ENCODE measurements at regions not wholly inside any gene's neighbourhood (a gene's known extent, or its start where the extent isn't known, plus 50 kb on each side); places are given as distances from the start of the nearest gene placed in this dataset.

DNA sequence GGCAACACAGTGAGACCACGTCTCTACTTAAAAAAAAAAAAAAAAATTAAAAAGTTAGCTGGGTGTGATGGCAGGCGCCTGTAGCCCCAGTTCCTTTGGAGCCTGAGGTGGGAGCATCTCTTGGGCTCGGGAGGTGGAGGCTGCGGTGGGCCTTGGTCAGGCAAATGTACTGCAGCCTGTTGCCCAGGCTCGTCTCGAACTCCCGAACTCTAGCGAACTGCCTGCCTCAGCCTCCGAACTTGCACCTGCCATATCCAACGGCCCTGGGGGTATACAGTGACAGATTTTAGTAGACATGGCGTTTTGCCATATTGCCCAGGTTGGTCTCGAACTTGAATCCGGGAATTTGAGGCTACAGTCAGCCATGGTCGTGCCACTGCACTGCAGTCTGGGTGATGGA, 195.4 kb downstream of the ALG10 start:
- DNase-seq (ENCODE audit: low spot score) (no peak), FAIRE-seq (no peak), ATAC-seq (no peak)
- H3K36me3 ChIP-seq (replicated peaks in 1 of 2; ENCODE audit: control insufficient read depth in 1 of 2, insufficient read depth in 2 of 2, low read length in 2 of 2) = no peaks in the 10 kb centered on the region
- H3K9ac ChIP-seq (ENCODE audit: insufficient read depth, low read depth, low read length) = no peak overlapping the region
- H3K27ac ChIP-seq (ENCODE audit: extremely low read length, insufficient read depth, low read length) = no peak overlapping the region
- ChIA-PET POLR2A (no interaction called here), CTCF (ENCODE audit: low intra/inter-chr PET ratio, low total read pairs) (interaction anchor here (1.9 to 2.2 kb wide), 2 partner anchors 95 to 178 kb away, joined by 18 to 29 read pairs; no protein-coding TSS in a partner anchor)
- no peaks in the 10 kb centered on the region; a peak in 2 of 5 replicates for H3K27me3 ChIP-seq (ENCODE audit: control insufficient read depth in 1 of 2, insufficient read depth in 2 of 2, low read length in 2 of 2)
- intact Hi-C loops (cut with micrococcal nuclease; ENCODE audit: unreplicated experiment) (loop anchor here (1.0 kb wide), 2 partner anchors 94 to 179 kb away; no protein-coding TSS in a partner anchor), in situ Hi-C loops (cut with HindIII; ENCODE audit: extremely low pct_ligation_motif_present, low pct_unique_long_range_greater_than_20kb) (loop anchor here (5.0 to 25.0 kb wide), 3 partner anchors 95 to 1280 kb away; no protein-coding TSS in a partner anchor)
- no peak overlapping the region for H2AFZ ChIP-seq (ENCODE audit: low read length)
- no peaks in the 10 kb centered on the region for H3K4me1 ChIP-seq (ENCODE audit: insufficient read depth, low read length)
- H3K4me3 ChIP-seq (replicated peaks in 1 of 3; ENCODE audit: insufficient read depth in 1 of 3, low read depth in 2 of 3, low read length in 3 of 3) = no peak overlapping the region
- 58% methylated on average over 14 of the region's 14 CpGs for WGBS (ENCODE audit: low lambda C conversion rate)
- H3K79me2 ChIP-seq (ENCODE audit: insufficient read depth, low read length) = no peaks in the 10 kb centered on the region
- no peaks in the 10 kb centered on the region for H4K20me1 ChIP-seq (ENCODE audit: insufficient read depth, low read length)
- H3K9me3 ChIP-seq (ENCODE audit: low read length) = no peaks in the 10 kb centered on the region
- no peak overlapping the region for H3K4me2 ChIP-seq (ENCODE audit: low read depth, low read length)
- BruUV-seq (replicated peaks) = no TSS peak
- TF ChIP-seq BRCA1 (CRISPR knock-in tag; IDR thresholded peaks at IDR 0.05) = no peak
- TF ChIP-seq CBX2 (IDR thresholded peaks at IDR 0.05; ENCODE audit: low read depth, low read length) = no peak
- TF ChIP-seq CBX2 (CRISPR knock-in tag; IDR thresholded peaks at IDR 0.05; ENCODE audit: low read depth) = no peak
- no peak for TF ChIP-seq ZNF513 (CRISPR knock-in tag; conservative IDR thresholded peaks at IDR 0.05)
- TF ChIP-seq SMAD1 (CRISPR knock-in tag; IDR thresholded peaks at IDR 0.05; ENCODE audit: borderline replicate concordance, low read depth) = no peak
- TF ChIP-seq, protein P1, sequence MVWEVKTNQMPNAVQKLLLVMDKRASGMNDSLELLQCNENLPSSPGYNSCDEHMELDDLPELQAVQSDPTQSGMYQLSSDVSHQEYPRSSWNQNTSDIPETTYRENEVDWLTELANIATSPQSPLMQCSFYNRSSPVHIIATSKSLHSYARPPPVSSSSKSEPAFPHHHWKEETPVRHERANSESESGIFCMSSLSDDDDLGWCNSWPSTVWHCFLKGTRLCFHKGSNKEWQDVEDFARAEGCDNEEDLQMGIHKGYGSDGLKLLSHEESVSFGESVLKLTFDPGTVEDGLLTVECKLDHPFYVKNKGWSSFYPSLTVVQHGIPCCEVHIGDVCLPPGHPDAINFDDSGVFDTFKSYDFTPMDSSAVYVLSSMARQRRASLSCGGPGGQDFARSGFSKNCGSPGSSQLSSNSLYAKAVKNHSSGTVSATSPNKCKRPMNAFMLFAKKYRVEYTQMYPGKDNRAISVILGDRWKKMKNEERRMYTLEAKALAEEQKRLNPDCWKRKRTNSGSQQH (CRISPR knock-in tag; IDR thresholded peaks at IDR 0.05; ENCODE audit: low read depth) = no peak
- no peak for TF ChIP-seq ZNF232 (CRISPR knock-in tag; IDR thresholded peaks at IDR 0.05; ENCODE audit: borderline replicate concordance)
- TF ChIP-seq, protein P2, sequence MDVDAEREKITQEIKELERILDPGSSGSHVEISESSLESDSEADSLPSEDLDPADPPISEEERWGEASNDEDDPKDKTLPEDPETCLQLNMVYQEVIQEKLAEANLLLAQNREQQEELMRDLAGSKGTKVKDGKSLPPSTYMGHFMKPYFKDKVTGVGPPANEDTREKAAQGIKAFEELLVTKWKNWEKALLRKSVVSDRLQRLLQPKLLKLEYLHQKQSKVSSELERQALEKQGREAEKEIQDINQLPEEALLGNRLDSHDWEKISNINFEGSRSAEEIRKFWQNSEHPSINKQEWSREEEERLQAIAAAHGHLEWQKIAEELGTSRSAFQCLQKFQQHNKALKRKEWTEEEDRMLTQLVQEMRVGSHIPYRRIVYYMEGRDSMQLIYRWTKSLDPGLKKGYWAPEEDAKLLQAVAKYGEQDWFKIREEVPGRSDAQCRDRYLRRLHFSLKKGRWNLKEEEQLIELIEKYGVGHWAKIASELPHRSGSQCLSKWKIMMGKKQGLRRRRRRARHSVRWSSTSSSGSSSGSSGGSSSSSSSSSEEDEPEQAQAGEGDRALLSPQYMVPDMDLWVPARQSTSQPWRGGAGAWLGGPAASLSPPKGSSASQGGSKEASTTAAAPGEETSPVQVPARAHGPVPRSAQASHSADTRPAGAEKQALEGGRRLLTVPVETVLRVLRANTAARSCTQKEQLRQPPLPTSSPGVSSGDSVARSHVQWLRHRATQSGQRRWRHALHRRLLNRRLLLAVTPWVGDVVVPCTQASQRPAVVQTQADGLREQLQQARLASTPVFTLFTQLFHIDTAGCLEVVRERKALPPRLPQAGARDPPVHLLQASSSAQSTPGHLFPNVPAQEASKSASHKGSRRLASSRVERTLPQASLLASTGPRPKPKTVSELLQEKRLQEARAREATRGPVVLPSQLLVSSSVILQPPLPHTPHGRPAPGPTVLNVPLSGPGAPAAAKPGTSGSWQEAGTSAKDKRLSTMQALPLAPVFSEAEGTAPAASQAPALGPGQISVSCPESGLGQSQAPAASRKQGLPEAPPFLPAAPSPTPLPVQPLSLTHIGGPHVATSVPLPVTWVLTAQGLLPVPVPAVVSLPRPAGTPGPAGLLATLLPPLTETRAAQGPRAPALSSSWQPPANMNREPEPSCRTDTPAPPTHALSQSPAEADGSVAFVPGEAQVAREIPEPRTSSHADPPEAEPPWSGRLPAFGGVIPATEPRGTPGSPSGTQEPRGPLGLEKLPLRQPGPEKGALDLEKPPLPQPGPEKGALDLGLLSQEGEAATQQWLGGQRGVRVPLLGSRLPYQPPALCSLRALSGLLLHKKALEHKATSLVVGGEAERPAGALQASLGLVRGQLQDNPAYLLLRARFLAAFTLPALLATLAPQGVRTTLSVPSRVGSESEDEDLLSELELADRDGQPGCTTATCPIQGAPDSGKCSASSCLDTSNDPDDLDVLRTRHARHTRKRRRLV (CRISPR knock-in tag; IDR thresholded peaks at IDR 0.05) = no peak
- TF ChIP-seq KAT7 (CRISPR knock-in tag; IDR thresholded peaks at IDR 0.05; ENCODE audit: borderline replicate concordance) = no peak
- TF ChIP-seq, protein P3, sequence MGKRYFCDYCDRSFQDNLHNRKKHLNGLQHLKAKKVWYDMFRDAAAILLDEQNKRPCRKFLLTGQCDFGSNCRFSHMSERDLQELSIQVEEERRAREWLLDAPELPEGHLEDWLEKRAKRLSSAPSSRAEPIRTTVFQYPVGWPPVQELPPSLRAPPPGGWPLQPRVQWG (CRISPR knock-in tag; IDR thresholded peaks at IDR 0.05; ENCODE audit: borderline replicate concordance, low read depth) = no peak
- TF ChIP-seq, protein P4, sequence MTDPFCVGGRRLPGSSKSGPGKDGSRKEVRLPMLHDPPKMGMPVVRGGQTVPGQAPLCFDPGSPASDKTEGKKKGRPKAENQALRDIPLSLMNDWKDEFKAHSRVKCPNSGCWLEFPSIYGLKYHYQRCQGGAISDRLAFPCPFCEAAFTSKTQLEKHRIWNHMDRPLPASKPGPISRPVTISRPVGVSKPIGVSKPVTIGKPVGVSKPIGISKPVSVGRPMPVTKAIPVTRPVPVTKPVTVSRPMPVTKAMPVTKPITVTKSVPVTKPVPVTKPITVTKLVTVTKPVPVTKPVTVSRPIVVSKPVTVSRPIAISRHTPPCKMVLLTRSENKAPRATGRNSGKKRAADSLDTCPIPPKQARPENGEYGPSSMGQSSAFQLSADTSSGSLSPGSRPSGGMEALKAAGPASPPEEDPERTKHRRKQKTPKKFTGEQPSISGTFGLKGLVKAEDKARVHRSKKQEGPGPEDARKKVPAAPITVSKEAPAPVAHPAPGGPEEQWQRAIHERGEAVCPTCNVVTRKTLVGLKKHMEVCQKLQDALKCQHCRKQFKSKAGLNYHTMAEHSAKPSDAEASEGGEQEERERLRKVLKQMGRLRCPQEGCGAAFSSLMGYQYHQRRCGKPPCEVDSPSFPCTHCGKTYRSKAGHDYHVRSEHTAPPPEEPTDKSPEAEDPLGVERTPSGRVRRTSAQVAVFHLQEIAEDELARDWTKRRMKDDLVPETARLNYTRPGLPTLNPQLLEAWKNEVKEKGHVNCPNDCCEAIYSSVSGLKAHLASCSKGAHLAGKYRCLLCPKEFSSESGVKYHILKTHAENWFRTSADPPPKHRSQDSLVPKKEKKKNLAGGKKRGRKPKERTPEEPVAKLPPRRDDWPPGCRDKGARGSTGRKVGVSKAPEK (CRISPR knock-in tag; IDR thresholded peaks at IDR 0.05; ENCODE audit: borderline replicate concordance) = no peak

Data from HepG2 (cell line).